ENCODE measurements at regions not wholly inside any gene's neighbourhood (a gene's known extent, or its start where the extent isn't known, plus 50 kb on each side); places are given as distances from the start of the nearest gene placed in this dataset.
"Not testable (repeated sequence)": the region's sequence is repeated elsewhere in the genome, so short reads cannot be mapped to it uniquely, and the experiment has no call there.

- Histone ChIP-seq H3K36me3 (no peaks in the 10 kb centered on the region), H3K4me1 (replicated peaks) (peaks cover 27% of the 10 kb centered on the region), H3K27ac (no peak overlapping the region), H3K9me3 (replicated peaks) (no peaks in the 10 kb centered on the region), H3K27me3 (replicated peaks) (no peaks in the 10 kb centered on the region), H3K4me3 (no peak overlapping the region)
- peak in 1 of 2 experiments; percentile 7 for DNase-seq (ENCODE audit: low read depth in 1 of 2, low spot score in 2 of 2)
Measured at GRCh38 chr13:50646070-50646469, 197.4 kb downstream of the DLEU7 start.

DNA sequence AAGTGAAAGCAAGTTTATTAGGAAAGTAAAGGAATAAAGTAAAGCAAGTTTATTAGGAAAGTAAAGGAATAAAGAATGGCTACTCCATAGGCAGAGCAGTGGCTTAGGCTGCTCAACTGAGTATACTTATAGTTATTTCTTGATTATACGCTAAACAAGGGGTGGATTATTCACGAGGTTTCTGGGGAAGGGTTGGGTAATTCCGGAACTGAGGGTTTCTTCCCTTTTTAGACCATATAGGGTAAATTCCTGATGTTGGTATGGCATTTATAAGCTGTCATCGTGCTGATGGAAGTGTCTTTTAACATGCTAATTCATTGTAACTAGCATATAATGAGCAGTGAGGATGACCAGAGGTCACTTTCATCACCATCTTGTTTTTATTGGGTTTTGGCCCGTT is 194.3 kb downstream of the DLEU7 start:
- no peaks in the 10 kb centered on the region for H3K27me3 ChIP-seq (replicated peaks)
- H3K4me3 ChIP-seq: no peak overlapping the region
- no peak overlapping the region for H3K27ac ChIP-seq
- peaks cover 30% of the 10 kb centered on the region for H3K4me1 ChIP-seq (replicated peaks)
- no peak for DNase-seq (ENCODE audit: low read depth in 1 of 2, low spot score in 2 of 2)
- no peaks in the 10 kb centered on the region for H3K9me3 ChIP-seq (replicated peaks)
- no peaks in the 10 kb centered on the region for H3K36me3 ChIP-seq

DNA sequence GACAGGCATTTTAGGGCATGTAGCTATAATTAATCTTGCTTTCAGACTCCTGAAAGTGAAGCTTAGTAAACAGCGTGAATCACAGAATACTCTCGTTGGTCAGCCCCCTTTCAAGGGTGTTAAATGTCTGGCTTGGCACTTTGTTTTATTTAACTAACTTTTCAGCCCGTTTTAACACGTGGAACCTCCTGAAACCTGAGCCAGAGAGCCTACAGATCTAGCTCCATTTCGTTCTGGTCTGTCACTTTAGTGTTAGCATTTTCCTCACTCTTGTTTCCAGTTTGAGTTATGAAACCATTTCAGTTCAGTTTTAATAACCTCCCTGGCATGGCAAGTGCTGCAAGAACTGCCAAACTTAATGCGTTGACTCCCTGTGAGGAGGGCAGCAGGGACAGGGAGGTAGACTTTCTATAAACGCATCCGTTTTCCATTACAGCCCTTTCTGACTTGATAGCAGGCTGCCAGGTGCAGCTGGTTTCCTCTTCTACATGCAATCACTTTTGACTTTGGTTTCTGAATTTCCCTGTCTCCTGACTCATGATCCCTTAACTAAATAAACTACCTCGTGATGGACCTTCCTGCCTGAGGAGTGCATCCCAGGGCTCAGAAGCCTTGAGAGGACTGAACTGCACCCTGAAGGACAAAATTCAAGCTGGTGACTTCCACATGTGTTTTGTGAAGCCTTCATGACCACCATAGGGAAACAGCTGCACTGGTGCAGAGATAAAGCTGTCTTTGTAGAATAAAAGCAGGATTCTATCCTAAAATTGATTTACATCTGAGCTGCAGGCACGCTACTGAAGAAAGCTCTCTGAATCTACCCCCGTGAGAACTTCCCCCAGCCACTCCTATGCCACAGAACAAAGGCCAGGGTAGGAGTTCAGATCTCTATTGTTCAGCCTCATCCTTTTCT is 192.6 kb downstream of the DLEU7 start:
- Histone ChIP-seq H3K27me3 (replicated peaks) (no peaks in the 10 kb centered on the region), H3K36me3 (no peaks in the 10 kb centered on the region), H3K27ac (no peak overlapping the region), H3K9me3 (replicated peaks) (no peaks in the 10 kb centered on the region), H3K4me3 (no peak overlapping the region), H3K4me1 (replicated peaks) (peaks cover 14% of the 10 kb centered on the region)
- no peak for DNase-seq (ENCODE audit: low read depth in 1 of 2, low spot score in 2 of 2)

DNA sequence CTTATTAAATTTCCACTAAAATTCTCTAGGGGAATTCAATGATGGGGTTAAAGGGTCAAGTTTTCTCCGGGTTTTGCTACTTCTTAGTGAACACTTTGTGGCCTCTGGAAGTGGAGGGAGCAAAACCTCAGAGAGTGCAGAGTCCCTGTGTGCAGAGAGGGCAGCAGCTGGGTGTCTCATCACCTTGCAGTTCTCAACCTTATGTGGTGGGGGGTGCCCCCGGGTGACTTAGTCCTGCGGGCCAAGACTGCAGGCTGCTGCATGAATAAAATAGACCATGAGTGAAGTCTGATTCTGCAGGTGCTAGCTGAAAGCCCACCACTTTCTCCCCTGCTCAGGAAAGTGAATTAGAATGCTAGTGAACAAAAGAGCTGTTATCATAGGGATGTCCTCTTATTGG is 191.6 kb downstream of the DLEU7 start:
- peaks cover 9% of the 10 kb centered on the region for H3K4me1 ChIP-seq (replicated peaks)
- no peak overlapping the region for H3K4me3 ChIP-seq
- H3K27me3 ChIP-seq (replicated peaks): no peaks in the 10 kb centered on the region
- DNase-seq (ENCODE audit: low read depth in 1 of 2, low spot score in 2 of 2): no peak
- no peak overlapping the region for H3K27ac ChIP-seq
- H3K9me3 ChIP-seq (replicated peaks): no peaks in the 10 kb centered on the region
- no peaks in the 10 kb centered on the region for H3K36me3 ChIP-seq

DNA sequence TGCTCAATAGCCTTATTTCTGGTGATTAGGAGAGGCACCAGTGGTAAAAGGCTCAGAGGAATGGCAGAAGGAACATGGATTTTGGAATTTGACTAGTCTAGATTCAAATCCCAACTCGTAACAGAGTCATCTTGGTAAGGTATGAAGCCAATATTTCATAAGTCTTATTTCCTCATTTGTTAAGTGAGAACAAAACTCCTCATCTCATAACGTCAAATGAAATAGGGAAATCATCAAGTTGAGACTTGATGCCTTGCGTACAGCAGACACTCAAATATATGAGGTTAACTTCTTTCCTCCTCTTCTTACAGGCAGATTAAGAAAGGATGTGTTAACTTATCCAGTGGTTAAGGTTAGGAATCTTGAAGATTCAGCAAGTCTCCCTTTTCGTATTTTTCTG is 189.2 kb downstream of the DLEU7 start:
- Histone ChIP-seq H3K27me3 (replicated peaks) (no peaks in the 10 kb centered on the region), H3K27ac (no peak overlapping the region), H3K4me3 (no peak overlapping the region), H3K36me3 (no peaks in the 10 kb centered on the region), H3K9me3 (replicated peaks) (no peaks in the 10 kb centered on the region), H3K4me1 (replicated peaks) (peaks cover 9% of the 10 kb centered on the region)
- DNase-seq (ENCODE audit: low read depth in 1 of 2, low spot score in 2 of 2): no peak

DNA sequence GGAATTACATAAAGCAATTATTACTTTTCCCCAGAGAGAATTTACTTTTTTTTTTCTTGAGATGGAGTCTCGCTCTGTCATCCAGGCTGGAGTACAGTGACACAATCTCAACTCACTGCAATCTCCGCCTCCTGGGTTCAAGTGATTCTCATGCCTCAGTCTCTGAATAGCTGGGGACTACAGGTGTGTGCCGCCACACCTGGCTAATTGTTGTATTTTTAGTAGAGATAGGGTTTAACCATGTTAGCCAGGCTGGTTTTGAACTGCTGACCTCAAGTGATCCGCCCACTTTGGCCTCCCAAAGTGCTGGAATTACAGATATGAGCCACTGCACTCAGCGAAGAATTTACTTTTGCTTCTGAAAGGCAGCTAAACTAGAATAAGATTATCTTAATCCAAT is 181.6 kb downstream of the DLEU7 start:
- H3K9me3 ChIP-seq (replicated peaks); H3K4me1 ChIP-seq (replicated peaks); H3K36me3 ChIP-seq; H3K27me3 ChIP-seq (replicated peaks); DNase-seq (ENCODE audit: low read depth in 1 of 2, low spot score in 2 of 2); H3K27ac ChIP-seq; H3K4me3 ChIP-seq: not testable (repeated sequence)

DNA sequence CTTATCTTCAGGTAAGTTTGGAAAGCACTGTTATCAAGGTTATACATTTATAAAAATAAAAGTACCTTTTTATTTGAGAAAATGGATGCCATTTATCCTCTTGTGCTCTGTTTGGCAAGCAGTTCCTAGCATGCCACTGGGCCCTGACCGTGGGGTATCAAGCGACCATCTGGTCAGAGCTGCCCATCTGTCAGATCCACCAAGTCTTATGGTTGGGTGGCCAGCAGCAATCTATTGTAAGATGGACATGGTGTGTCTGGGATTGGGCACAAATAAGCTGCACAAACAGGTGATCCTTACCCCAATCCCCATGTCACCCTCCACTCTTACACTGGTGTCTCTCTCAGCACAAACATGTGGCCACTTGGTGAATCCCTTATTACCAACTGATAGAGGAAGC is 178.5 kb downstream of the DLEU7 start:
- H3K9me3 ChIP-seq (replicated peaks): no peaks in the 10 kb centered on the region
- no peak for DNase-seq (ENCODE audit: low read depth in 1 of 2, low spot score in 2 of 2)
- no peaks in the 10 kb centered on the region for H3K27me3 ChIP-seq (replicated peaks)
- no peaks in the 10 kb centered on the region for H3K36me3 ChIP-seq
- no peaks in the 10 kb centered on the region for H3K4me1 ChIP-seq (replicated peaks)
- no peak overlapping the region for H3K27ac ChIP-seq
- H3K4me3 ChIP-seq: no peak overlapping the region

GRCh38 chr13:50668049-50668448 is 175.4 kb downstream of the DLEU7 start:
- no peak for DNase-seq (ENCODE audit: low read depth in 1 of 2, low spot score in 2 of 2)

DNA sequence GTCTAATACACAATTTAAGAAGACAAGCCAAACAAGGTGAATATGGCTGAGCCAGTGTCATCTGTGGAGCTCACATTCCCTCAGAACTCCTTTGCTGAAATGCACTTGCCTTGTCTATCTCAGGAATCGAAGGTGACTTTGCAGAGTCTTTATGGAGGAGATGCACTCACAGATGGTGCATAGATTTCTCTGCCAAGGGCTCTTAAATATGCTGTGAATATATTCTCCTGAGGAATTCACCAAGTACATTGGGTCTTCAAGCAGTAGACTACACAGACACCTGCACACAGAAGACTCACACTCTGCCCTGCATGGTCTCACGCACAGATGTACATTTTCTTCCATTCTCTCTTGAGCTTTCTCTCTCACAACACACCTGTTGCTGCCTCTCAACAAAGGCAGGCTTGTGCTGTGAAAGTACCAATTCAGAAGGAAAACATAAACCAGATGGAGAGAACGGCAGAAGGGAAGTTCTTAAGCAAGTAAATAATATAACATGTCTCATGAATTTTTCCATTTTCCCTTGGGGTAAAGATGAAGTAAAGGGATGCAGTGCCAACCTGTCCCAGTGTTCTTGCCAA is 174.7 kb downstream of the DLEU7 start:
- H3K4me3 ChIP-seq: no peak overlapping the region
- H3K27me3 ChIP-seq (replicated peaks): no peaks in the 10 kb centered on the region
- H3K4me1 ChIP-seq (replicated peaks): no peaks in the 10 kb centered on the region
- no peak for DNase-seq (ENCODE audit: low read depth in 1 of 2, low spot score in 2 of 2)
- H3K36me3 ChIP-seq: no peaks in the 10 kb centered on the region
- no peak overlapping the region for H3K27ac ChIP-seq
- H3K9me3 ChIP-seq (replicated peaks): no peaks in the 10 kb centered on the region

More at GRCh38 chr13:50668049-50668448, 175.4 kb downstream of the DLEU7 start:
- no peaks in the 10 kb centered on the region for H3K9me3 ChIP-seq (replicated peaks)
- H3K27me3 ChIP-seq (replicated peaks): no peaks in the 10 kb centered on the region
- no peak overlapping the region for H3K4me3 ChIP-seq
- no peaks in the 10 kb centered on the region for H3K4me1 ChIP-seq (replicated peaks)
- no peaks in the 10 kb centered on the region for H3K36me3 ChIP-seq
- H3K27ac ChIP-seq: no peak overlapping the region

DNA sequence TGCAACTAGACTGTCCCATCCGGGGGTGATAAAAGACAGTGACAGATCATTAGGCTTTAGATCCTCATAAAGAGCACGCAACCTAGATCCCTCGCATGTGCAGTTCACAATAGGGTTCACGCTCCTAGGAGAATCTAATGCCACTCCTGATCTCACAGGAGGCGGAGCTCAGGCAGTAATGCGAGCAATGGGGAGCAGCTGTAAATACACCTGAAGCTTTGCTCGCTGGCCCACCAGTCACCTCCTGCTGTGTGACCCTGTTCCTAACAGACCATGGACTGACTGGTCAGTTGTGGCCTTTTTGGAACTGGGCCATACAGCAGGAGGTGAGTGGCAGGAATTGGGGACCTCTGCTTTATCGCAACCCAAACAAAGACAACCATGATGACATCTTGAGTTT is 173.2 kb downstream of the DLEU7 start:
- DNase-seq (ENCODE audit: low read depth in 1 of 2, low spot score in 2 of 2): no peak
- Histone ChIP-seq H3K4me3 (no peak overlapping the region), H3K9me3 (replicated peaks) (no peaks in the 10 kb centered on the region), H3K4me1 (replicated peaks) (no peaks in the 10 kb centered on the region), H3K27me3 (replicated peaks) (no peaks in the 10 kb centered on the region), H3K36me3 (no peaks in the 10 kb centered on the region), H3K27ac (no peak overlapping the region)

DNA sequence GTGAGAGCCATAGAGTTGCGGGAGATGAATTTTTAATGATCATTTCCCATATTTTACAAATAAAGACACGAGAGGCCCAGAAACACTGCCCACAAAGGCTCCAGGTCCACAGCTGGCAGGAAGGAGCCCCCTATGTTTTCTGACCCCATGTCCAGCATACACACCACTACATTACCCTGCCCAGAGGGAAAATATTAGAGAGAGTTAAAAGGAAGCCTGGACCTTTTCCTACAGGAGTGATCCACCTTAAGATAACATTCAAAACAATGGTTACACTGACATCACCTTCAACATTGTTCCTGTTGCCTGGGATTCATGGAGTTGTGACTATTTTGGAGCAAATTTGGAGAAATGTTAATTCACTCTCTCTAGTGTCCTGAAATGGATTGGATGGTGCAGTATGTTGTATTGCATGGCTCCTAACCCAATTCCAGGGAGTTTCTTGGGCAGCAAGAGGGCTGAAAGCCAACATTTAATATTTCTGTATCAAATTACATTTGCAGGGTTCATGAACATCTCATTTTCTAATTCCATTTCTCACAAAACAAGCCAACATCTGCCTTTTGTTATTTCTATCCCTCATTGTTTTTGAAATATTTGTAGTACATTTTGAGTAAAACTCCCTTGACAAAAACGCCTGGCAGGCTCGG is 172.5 kb downstream of the DLEU7 start:
- no peak overlapping the region for H3K27ac ChIP-seq
- no peak for DNase-seq (ENCODE audit: low read depth in 1 of 2, low spot score in 2 of 2)
- no peaks in the 10 kb centered on the region for H3K27me3 ChIP-seq (replicated peaks)
- H3K4me1 ChIP-seq (replicated peaks): peaks cover 6% of the 10 kb centered on the region
- no peak overlapping the region for H3K4me3 ChIP-seq
- no peaks in the 10 kb centered on the region for H3K9me3 ChIP-seq (replicated peaks)
- no peaks in the 10 kb centered on the region for H3K36me3 ChIP-seq

- Histone ChIP-seq H3K27ac (no peak overlapping the region), H3K4me1 (replicated peaks) (peaks cover 11% of the 10 kb centered on the region), H3K4me3 (no peak overlapping the region), H3K36me3 (no peaks in the 10 kb centered on the region), H3K9me3 (replicated peaks) (no peaks in the 10 kb centered on the region), H3K27me3 (replicated peaks) (no peaks in the 10 kb centered on the region)
- no peak for DNase-seq (ENCODE audit: low read depth in 1 of 2, low spot score in 2 of 2)
Measured at GRCh38 chr13:50671497-50671850, 172.0 kb downstream of the DLEU7 start.

GRCh38 chr13:50672025-50672424 is 171.5 kb downstream of the DLEU7 start:
- Histone ChIP-seq H3K27ac (no peak overlapping the region), H3K4me1 (replicated peaks) (peaks cover 16% of the 10 kb centered on the region), H3K36me3 (no peaks in the 10 kb centered on the region), H3K27me3 (replicated peaks) (no peaks in the 10 kb centered on the region), H3K9me3 (replicated peaks) (no peaks in the 10 kb centered on the region), H3K4me3 (no peak overlapping the region)
- no peak for DNase-seq (ENCODE audit: low read depth in 1 of 2, low spot score in 2 of 2)

DNA sequence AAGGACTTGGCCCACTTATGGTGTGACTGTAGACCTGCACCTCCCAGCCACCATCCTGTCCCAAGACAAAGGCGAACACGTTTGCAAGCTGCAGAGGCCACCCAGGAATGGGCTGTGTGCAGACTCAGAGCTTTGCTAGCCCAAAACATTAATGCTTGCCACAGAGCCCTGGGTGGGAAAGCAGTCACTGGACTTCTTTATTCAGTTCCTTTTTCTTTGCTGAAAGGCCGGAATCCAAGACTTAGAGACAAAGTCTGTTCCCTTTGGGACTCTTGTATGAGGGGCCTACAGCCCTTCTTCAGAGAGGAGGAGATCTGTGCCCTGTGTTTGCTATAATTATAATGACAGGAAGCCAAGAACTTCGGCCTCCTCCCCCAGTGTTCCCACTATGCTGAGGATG is 167.8 kb downstream of the DLEU7 start:
- Histone ChIP-seq H3K27me3 (replicated peaks) (no peaks in the 10 kb centered on the region), H3K9me3 (replicated peaks) (no peaks in the 10 kb centered on the region), H3K4me1 (replicated peaks) (peaks cover 52% of the 10 kb centered on the region), H3K36me3 (no peaks in the 10 kb centered on the region), H3K27ac (no peak overlapping the region), H3K4me3 (no peak overlapping the region)
- no peak for DNase-seq (ENCODE audit: low read depth in 1 of 2, low spot score in 2 of 2)

All from SJSA1 (cell line).